HepG2 (cell line): ENCODE measurements at regions not wholly inside any gene's neighbourhood (a gene's known extent, or its start where the extent isn't known, plus 50 kb on each side); places are given as distances from the start of the nearest gene placed in this dataset.

Experiments
- ATAC-seq: fragments of 200-7000 bp; cut with Tn5 transposase; 3 replicates; pipeline ENCODE4 v1.9.1; 2020; ENCODE audit warnings: mild to moderate bottlenecking, moderate library complexity
- BruUV-seq: library from RNA; stranded (reverse); fragments of 400-500 nt; replicated peaks from 2 replicates; lab custom pipeline; 2021; lab: Mats Ljungman, UMichigan
- CTCF ChIA-PET: fragments of 300-600 bp; formaldehyde crosslinking; extraction: SDS; loops from one replicate; lab custom pipeline; 2021; ENCODE audit warnings: low total read pairs, inconsistent platforms, low intra/inter-chr PET ratio; lab: Yijun Ruan, JAX
- POLR2A ChIA-PET: fragments of 350-600 bp; sonication (Branson Sonifier 250); formaldehyde crosslinking; loops from one replicate; lab custom pipeline; 2020; ENCODE audit warnings: antibody characterized with exemption, inconsistent platforms; lab: Yijun Ruan, JAX
- DNase-seq: peaks from one replicate; pipeline ENCODE4 v3.0.0-alpha.2; 2015; ENCODE audit warnings: low spot score
- FAIRE-seq: peaks from 3 replicates; lab custom pipeline; 2011; peaks lifted over from hg19 to GRCh38; lab: Jason Lieb, UNC
- H2AFZ ChIP-seq: one replicate; pipeline ENCODE4 v1.6.1; 2011; ENCODE audit warnings: low read length, inconsistent platforms
- H3K27ac ChIP-seq: fragments of 300-600 bp; 3 replicates; pipeline ENCODE4 v1.8.0; 2011; ENCODE audit warnings: mixed run types, mild to moderate bottlenecking, mixed read lengths, low read length, inconsistent platforms; ENCODE audit not compliant: insufficient read depth; ENCODE audit errors: extremely low read length
- H3K27me3 ChIP-seq, 2 experiments: fragments of 200-600 bp in 1 of 2; 2 replicates in 1 of 2; 3 replicates in 1 of 2; pipeline versions ENCODE4 v1.6.0 to v1.8.0; 2011; ENCODE audit warnings: low read length in 2 of 2, mild to moderate bottlenecking in 2 of 2, moderate library complexity in 2 of 2, inconsistent platforms in 1 of 2; ENCODE audit not compliant: insufficient read depth in 2 of 2, control insufficient read depth in 1 of 2
- H3K36me3 ChIP-seq, 2 experiments: fragments of 200-600 bp in 1 of 2; replicated peaks in 1 of 2; 2 replicates in 1 of 2; 3 replicates in 1 of 2; pipeline versions ENCODE4 v1.5.1 to v1.8.0; 2011; ENCODE audit warnings: low read length in 2 of 2, inconsistent platforms in 1 of 2; ENCODE audit not compliant: insufficient read depth in 2 of 2, control insufficient read depth in 1 of 2
- H3K4me1 ChIP-seq: 2 replicates; pipeline ENCODE4 v1.5.1; 2012; ENCODE audit warnings: low read length, inconsistent platforms; ENCODE audit not compliant: insufficient read depth
- H3K4me2 ChIP-seq: 2 replicates; pipeline ENCODE4 v1.6.0; 2011; ENCODE audit warnings: low read depth, low read length, inconsistent platforms
- H3K4me3 ChIP-seq, 3 experiments: fragments of 200-600 bp in 1 of 3; sonication (generic), shearing (Covaris generic) in 1 of 3; replicated peaks in 1 of 3; 2 replicates each; pipeline ENCODE4 v1.5.1; 2011 to 2016; ENCODE audit warnings: low read length in 3 of 3, inconsistent platforms in 2 of 3, low read depth in 2 of 3, mild to moderate bottlenecking in 2 of 3, control low read depth in 1 of 3, mixed read lengths in 1 of 3; ENCODE audit not compliant: insufficient read depth in 1 of 3
- H3K79me2 ChIP-seq: one replicate; pipeline ENCODE4 v1.6.1; 2011; ENCODE audit warnings: low read length, inconsistent platforms; ENCODE audit not compliant: insufficient read depth
- H3K9ac ChIP-seq: 2 replicates; pipeline ENCODE4 v1.6.0; 2011; ENCODE audit warnings: mild to moderate bottlenecking, low read depth, low read length, inconsistent platforms; ENCODE audit not compliant: insufficient read depth
- H3K9me3 ChIP-seq: 2 replicates; pipeline ENCODE4 v1.5.1; 2012; ENCODE audit warnings: mild to moderate bottlenecking, low read length
- H4K20me1 ChIP-seq: 2 replicates; pipeline ENCODE4 v1.6.0; 2011; ENCODE audit warnings: inconsistent platforms, mild to moderate bottlenecking, low read length, moderate library complexity; ENCODE audit not compliant: insufficient read depth
- AGO2 ChIP-seq: fragments of 200-400 bp; formaldehyde crosslinking; optimal IDR thresholded peaks from 2 replicates; pipeline ENCODE3; 2017; ENCODE audit warnings: mild to moderate bottlenecking, low read depth, low read length, moderate library complexity
- ARID5B ChIP-seq: IDR thresholded peaks from 2 replicates; pipeline ENCODE4 v1.4.0; 2020; ENCODE audit warnings: mild to moderate bottlenecking, missing genetic modification reagents
- ATF7 ChIP-seq, 2 experiments: fragments of 450-650 bp in 1 of 2; sonication (generic) in 1 of 2; formaldehyde crosslinking in 1 of 2; IDR thresholded peaks; 2 replicates each; pipeline versions ENCODE4 v1.4.0 to v1.6.1; 2016 to 2020; ENCODE audit warnings: antibody characterized with exemption in 1 of 2, mild to moderate bottlenecking in 1 of 2, missing genetic modification reagents in 1 of 2
- FOSL2 ChIP-seq: sonication (generic); formaldehyde crosslinking; IDR thresholded peaks from 2 replicates; pipeline ENCODE4 v1.4.0; 2020; ENCODE audit warnings: missing genetic modification reagents
- FOXP1 ChIP-seq, 2 experiments: fragments of 450-650 bp in 1 of 2; IDR thresholded peaks; 2 replicates each; pipeline ENCODE4 v1.6.1; 2017 to 2018; ENCODE audit warnings: antibody characterized with exemption in 1 of 2
- HHEX ChIP-seq: IDR thresholded peaks from 2 replicates; pipeline ENCODE4 v1.6.1; 2016; ENCODE audit warnings: control low read depth
- HOXD1 ChIP-seq: sonication (generic); formaldehyde crosslinking; IDR thresholded peaks from 2 replicates; pipeline ENCODE4 v1.5.0; 2020; ENCODE audit warnings: missing genetic modification reagents
- MAFF ChIP-seq: IDR thresholded peaks from 2 replicates; pipeline ENCODE4 v1.6.1; 2011; ENCODE audit warnings: low read depth, low read length, improper control_type of control experiment
- NFATC3 ChIP-seq: sonication (generic); formaldehyde crosslinking; IDR thresholded peaks from 2 replicates; pipeline ENCODE4 v1.5.1; 2020; ENCODE audit warnings: mild to moderate bottlenecking, missing genetic modification reagents
- NR0B2 ChIP-seq: sonication (generic); formaldehyde crosslinking; IDR thresholded peaks from 2 replicates; pipeline ENCODE4 v1.4.0; 2020; ENCODE audit warnings: mild to moderate bottlenecking, missing genetic modification reagents
- PHB2 ChIP-seq: fragments of 450-650 bp; IDR thresholded peaks from 2 replicates; pipeline ENCODE4 v1.6.1; 2018; ENCODE audit not compliant: partially characterized antibody
- RARA ChIP-seq: IDR thresholded peaks from 2 replicates; pipeline ENCODE4 v1.6.1; 2016; ENCODE audit warnings: missing genetic modification reagents, missing compliant biosample characterization
- SOX6 ChIP-seq, 2 experiments: fragments of 450-650 bp in 1 of 2; sonication (generic) in 1 of 2; formaldehyde crosslinking in 1 of 2; IDR thresholded peaks; 2 replicates each; pipeline versions ENCODE4 v1.4.0 to v1.6.1; 2017 to 2020; ENCODE audit warnings: antibody characterized with exemption in 1 of 2, mild to moderate bottlenecking in 1 of 2, missing genetic modification reagents in 1 of 2
- TRIM24 ChIP-seq: sonication (generic); formaldehyde crosslinking; IDR thresholded peaks from 2 replicates; pipeline ENCODE4 v1.8.0; 2022; ENCODE audit warnings: mild to moderate bottlenecking, missing genetic modification reagents
- ZBTB44 ChIP-seq: sonication (generic); formaldehyde crosslinking; IDR thresholded peaks from 2 replicates; pipeline ENCODE4 v1.4.0; 2020; ENCODE audit warnings: missing genetic modification reagents
- ZBTB8A ChIP-seq: sonication (generic); formaldehyde crosslinking; IDR thresholded peaks from 2 replicates; pipeline ENCODE4 v1.4.0; 2020; ENCODE audit warnings: mild to moderate bottlenecking, low read depth, missing genetic modification reagents, borderline replicate concordance
- ZNF101 ChIP-seq: sonication (generic); formaldehyde crosslinking; IDR thresholded peaks from 2 replicates; pipeline ENCODE4 v1.4.0; 2020; ENCODE audit warnings: mild to moderate bottlenecking, low read depth, missing genetic modification reagents, borderline replicate concordance
- ZNF292 ChIP-seq: sonication (generic); formaldehyde crosslinking; IDR thresholded peaks from 2 replicates; pipeline ENCODE4 v1.8.1; 2022; ENCODE audit warnings: mild to moderate bottlenecking, low read depth, missing genetic modification reagents, borderline replicate concordance
- ZNF607 ChIP-seq: sonication (generic); formaldehyde crosslinking; IDR thresholded peaks from 2 replicates; pipeline ENCODE4 v1.5.1; 2020; ENCODE audit warnings: missing genetic modification reagents, mild to moderate bottlenecking, borderline replicate concordance
- WGBS: methylation state at CpG from one replicate; pipeline ENCODE4 v1.1.6; 2017; ENCODE audit warnings: low lambda C conversion rate; 5-methylcytosine and 5-hydroxymethylcytosine counted together
- in situ Hi-C: cut with HindIII; loops from 2 replicates; pipeline ENCODE4 v1.10.0; 2017; ENCODE audit warnings: low pct_unique_long_range_greater_than_20kb; ENCODE audit not compliant: extremely low pct_ligation_motif_present
- intact Hi-C: fragments of 100-400 bp; cut with micrococcal nuclease; formaldehyde crosslinking; loops from one replicate; pipeline ENCODE4 v1.10.0; 2022; ENCODE audit not compliant: unreplicated experiment

- TF ChIP-seq ARID5B (CRISPR knock-in tag) (peak; percentile 43; the same call in 1 of the 2 replicates), RARA (CRISPR knock-in tag) (0 out of 2 replicates have a peak, but pooled peaks have one; percentile 22), FOSL2 (CRISPR knock-in tag) (peak; percentile 89), SOX6 (IDR thresholded peaks at IDR 0.05) (no peak), SOX6 (CRISPR knock-in tag; IDR thresholded peaks at IDR 0.05) (peak; percentile 82), HHEX (CRISPR knock-in tag) (0 out of 2 replicates have a peak, but pooled peaks have one; percentile 6), FOXP1 (IDR thresholded peaks at IDR 0.05) (no peak), FOXP1 (CRISPR knock-in tag; IDR thresholded peaks at IDR 0.05) (peak; percentile 26; the same call in 1 of the 2 replicates), NFATC3 (CRISPR knock-in tag) (no peak), MAFF (no peak)
These were observed 132.3 kb upstream of the IRX3 start (continued) for GRCh38 chr16:54418903-54419302.

GRCh38 chr16:54417384-54417783 lies 130.8 kb upstream of the IRX3 start:
- no TSS peak for BruUV-seq
- no peak overlapping the region for H3K9ac ChIP-seq
- intact Hi-C loops (no loop called here), in situ Hi-C loops (no loop called here)
- H3K4me2 ChIP-seq = no peak overlapping the region
- no peak for ATAC-seq
- no peaks in the 10 kb centered on the region for H3K36me3 ChIP-seq
- no peak overlapping the region for H3K4me3 ChIP-seq
- WGBS = 2% methylated on average over 2 of the region's 2 CpGs
- H3K79me2 ChIP-seq = no peaks in the 10 kb centered on the region
- ChIA-PET POLR2A (no interaction called here), CTCF (no interaction called here)
- no peak overlapping the region for H2AFZ ChIP-seq
- peaks cover 0 to 26% of the 10 kb centered on the region in 2 experiments; a peak in 3 of 5 replicates for H3K27me3 ChIP-seq
- no peaks in the 10 kb centered on the region for H4K20me1 ChIP-seq
- no peak overlapping the region for H3K27ac ChIP-seq
- no peak for FAIRE-seq
- H3K9me3 ChIP-seq = no peaks in the 10 kb centered on the region
- no peak for DNase-seq
- peaks cover 15% of the 10 kb centered on the region; the same call in 1 of the 2 replicates for H3K4me1 ChIP-seq
- TF ChIP-seq ZNF292 (CRISPR knock-in tag) = no peak
- TF ChIP-seq TRIM24 = no peak
- no peak for TF ChIP-seq AGO2
- no peak for TF ChIP-seq ZNF607
- no peak for TF ChIP-seq ATF7 (IDR thresholded peaks at IDR 0.05)
- TF ChIP-seq ATF7 (CRISPR knock-in tag; IDR thresholded peaks at IDR 0.05) = no peak
- no peak for TF ChIP-seq PHB2
- TF ChIP-seq NR0B2 (CRISPR knock-in tag) = no peak
- no peak for TF ChIP-seq HOXD1 (CRISPR knock-in tag)
- no peak for TF ChIP-seq ZNF101 (CRISPR knock-in tag)
- no peak for TF ChIP-seq ZBTB8A (CRISPR knock-in tag)
- TF ChIP-seq ZBTB44 (CRISPR knock-in tag) = no peak
